ENCODE measurements at regions not wholly inside any gene's neighbourhood (a gene's known extent, or its start where the extent isn't known, plus 50 kb on each side); places are given as distances from the start of the nearest gene placed in this dataset.

DNA sequence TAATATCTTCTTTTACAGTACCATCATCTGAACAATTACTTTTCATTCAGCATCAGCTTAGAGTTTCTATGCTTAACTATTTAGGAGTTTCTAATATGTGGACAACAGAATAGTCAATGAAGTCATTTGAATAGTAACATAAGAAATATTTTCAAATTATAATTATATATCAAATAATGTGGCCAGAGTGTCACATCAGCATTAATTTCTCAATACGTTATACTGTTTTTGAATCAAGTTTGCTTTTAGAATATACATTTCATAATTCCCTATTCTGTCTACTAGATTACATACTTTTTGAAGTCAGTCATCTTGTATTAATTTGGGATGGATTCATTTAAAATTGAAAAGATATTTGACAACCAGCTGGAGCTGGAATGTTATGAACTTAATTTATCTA, 677.4 kb upstream of the PABPC4L start:
- TF ChIP-seq EP300 (IDR thresholded peaks at IDR 0.05) (no peak), POLR2A (IDR thresholded peaks at IDR 0.05) (no peak), POLR2AphosphoS5 (IDR thresholded peaks at IDR 0.05) (no peak)
- TF ChIP-seq, protein P1, sequence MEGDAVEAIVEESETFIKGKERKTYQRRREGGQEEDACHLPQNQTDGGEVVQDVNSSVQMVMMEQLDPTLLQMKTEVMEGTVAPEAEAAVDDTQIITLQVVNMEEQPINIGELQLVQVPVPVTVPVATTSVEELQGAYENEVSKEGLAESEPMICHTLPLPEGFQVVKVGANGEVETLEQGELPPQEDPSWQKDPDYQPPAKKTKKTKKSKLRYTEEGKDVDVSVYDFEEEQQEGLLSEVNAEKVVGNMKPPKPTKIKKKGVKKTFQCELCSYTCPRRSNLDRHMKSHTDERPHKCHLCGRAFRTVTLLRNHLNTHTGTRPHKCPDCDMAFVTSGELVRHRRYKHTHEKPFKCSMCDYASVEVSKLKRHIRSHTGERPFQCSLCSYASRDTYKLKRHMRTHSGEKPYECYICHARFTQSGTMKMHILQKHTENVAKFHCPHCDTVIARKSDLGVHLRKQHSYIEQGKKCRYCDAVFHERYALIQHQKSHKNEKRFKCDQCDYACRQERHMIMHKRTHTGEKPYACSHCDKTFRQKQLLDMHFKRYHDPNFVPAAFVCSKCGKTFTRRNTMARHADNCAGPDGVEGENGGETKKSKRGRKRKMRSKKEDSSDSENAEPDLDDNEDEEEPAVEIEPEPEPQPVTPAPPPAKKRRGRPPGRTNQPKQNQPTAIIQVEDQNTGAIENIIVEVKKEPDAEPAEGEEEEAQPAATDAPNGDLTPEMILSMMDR (IDR thresholded peaks at IDR 0.05): no peak

Data from upper lobe of left lung (tissue), 4 donors.